Keratinocyte (primary cell): ENCODE measurements at regions not wholly inside any gene's neighbourhood (a gene's known extent, or its start where the extent isn't known, plus 50 kb on each side); places are given as distances from the start of the nearest gene placed in this dataset.

Source experiments
- CTCF ChIP-seq, 3 experiments: IDR thresholded peaks in 1 of 3; conservative IDR thresholded peaks in 1 of 3; optimal IDR thresholded peaks in 1 of 3; 2 replicates in 2 of 3; 3 replicates in 1 of 3; pipeline versions ENCODE3 to v1.5.1; 2011; ENCODE audit warnings: low read length in 3 of 3, mild to moderate bottlenecking in 3 of 3, moderate library complexity in 2 of 3, control low read depth in 1 of 3, inconsistent platforms in 1 of 3; ENCODE audit not compliant: insufficient read depth in 2 of 3; ENCODE audit errors: extremely low read depth in 1 of 3
- EZH2 ChIP-seq: IDR thresholded peaks from one replicate; pipeline ENCODE4 v1.6.1; 2012; ENCODE audit warnings: inconsistent platforms, mild to moderate bottlenecking, low read length, moderate library complexity

GRCh38 chr5:101136454-101136853 lies 233.4 kb upstream of the ST8SIA4 start:
- TF ChIP-seq EZH2 (no peak), CTCF (optimal IDR thresholded peaks at IDR 0.05 in 1 of 3, IDR thresholded peaks at IDR 0.05 in 1 of 3, conservative IDR thresholded peaks at IDR 0.05 in 1 of 3; ENCODE audit: extremely low read depth in 1 of 3, insufficient read depth in 2 of 3, low read length in 3 of 3) (no peak)
